ENCODE measurements at regions not wholly inside any gene's neighbourhood (a gene's known extent, or its start where the extent isn't known, plus 50 kb on each side); places are given as distances from the start of the nearest gene placed in this dataset.

DNA sequence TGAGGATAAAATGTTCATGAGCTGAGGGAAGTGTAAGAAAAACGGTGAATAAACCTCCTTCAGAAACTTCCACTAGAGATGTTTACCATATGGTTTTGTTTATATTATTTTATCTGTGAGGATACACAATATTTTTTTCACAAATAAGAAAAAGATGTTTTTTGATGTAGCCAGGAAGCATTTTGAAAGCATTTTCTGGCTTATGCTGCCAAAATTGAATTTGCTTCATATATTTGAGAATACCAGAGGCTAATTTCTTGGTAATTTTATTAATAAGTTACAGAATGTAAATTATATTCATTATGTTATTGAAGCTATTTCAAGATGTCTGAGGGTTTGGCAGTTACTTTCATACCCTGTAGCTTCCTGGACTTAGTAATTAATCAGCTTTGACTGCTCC is 686.6 kb downstream of the LUZP2 start:
- no TSS peak for BruUV-seq (replicated peaks)
- ChIA-PET POLR2A (ENCODE audit: low non-redundant PET) (no interaction called here), CTCF (no interaction called here)
- Histone ChIP-seq H3K27ac (ENCODE audit: low read depth, low read length, poor library complexity, severe bottlenecking) (no peak overlapping the region), H3K36me3 (ENCODE audit: insufficient read depth, low read length, poor library complexity, severe bottlenecking) (no peaks in the 10 kb centered on the region), H3K4me1 (ENCODE audit: insufficient read depth, low read length, poor library complexity, severe bottlenecking) (no peaks in the 10 kb centered on the region), H3K4me3 (ENCODE audit: low read depth, low read length, poor library complexity, severe bottlenecking) (no peak overlapping the region), H3K27me3 (replicated peaks; ENCODE audit: insufficient read depth, low read depth, low read length, poor library complexity) (no peaks in the 10 kb centered on the region), H3K9me3 (ENCODE audit: low read depth, low read length, poor library complexity, severe bottlenecking) (no peaks in the 10 kb centered on the region)
- intact Hi-C loops (cut with micrococcal nuclease; ENCODE audit: unreplicated experiment), result no loop called here
- no peak for DNase-seq (ENCODE audit: low spot score)
- TF ChIP-seq, protein P1, sequence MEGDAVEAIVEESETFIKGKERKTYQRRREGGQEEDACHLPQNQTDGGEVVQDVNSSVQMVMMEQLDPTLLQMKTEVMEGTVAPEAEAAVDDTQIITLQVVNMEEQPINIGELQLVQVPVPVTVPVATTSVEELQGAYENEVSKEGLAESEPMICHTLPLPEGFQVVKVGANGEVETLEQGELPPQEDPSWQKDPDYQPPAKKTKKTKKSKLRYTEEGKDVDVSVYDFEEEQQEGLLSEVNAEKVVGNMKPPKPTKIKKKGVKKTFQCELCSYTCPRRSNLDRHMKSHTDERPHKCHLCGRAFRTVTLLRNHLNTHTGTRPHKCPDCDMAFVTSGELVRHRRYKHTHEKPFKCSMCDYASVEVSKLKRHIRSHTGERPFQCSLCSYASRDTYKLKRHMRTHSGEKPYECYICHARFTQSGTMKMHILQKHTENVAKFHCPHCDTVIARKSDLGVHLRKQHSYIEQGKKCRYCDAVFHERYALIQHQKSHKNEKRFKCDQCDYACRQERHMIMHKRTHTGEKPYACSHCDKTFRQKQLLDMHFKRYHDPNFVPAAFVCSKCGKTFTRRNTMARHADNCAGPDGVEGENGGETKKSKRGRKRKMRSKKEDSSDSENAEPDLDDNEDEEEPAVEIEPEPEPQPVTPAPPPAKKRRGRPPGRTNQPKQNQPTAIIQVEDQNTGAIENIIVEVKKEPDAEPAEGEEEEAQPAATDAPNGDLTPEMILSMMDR (conservative IDR thresholded peaks at IDR 0.05; ENCODE audit: low read depth, low read length), result no peak
- TF ChIP-seq EZH2 (IDR thresholded peaks at IDR 0.05; ENCODE audit: borderline replicate concordance, low read depth, low read length, poor library complexity, severe bottlenecking), result no peak

DNA sequence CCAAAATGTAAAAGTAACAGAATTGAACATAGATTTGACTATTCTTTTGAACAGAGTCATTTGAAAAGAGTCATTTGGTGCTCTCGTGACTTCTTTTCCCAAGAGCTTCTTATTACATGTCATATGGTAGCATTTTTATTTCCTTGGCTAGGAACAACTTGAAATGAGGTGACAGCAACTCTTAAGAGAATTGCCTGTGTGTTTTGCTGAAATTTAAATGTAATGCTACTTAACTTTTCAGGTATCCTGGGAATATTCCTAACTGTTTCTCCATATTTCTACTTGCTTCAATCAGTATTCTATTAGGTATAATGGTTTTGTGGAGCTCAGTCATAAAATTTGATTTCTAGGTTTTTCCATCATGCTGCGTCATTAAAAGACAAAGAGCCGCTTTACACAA is 700.7 kb downstream of the LUZP2 start:
- Histone ChIP-seq H3K27ac (ENCODE audit: low read depth, low read length, poor library complexity, severe bottlenecking) (no peak overlapping the region), H3K4me1 (ENCODE audit: insufficient read depth, low read length, poor library complexity, severe bottlenecking) (no peaks in the 10 kb centered on the region), H3K9me3 (ENCODE audit: low read depth, low read length, poor library complexity, severe bottlenecking) (peaks cover 6% of the 10 kb centered on the region), H3K4me3 (ENCODE audit: low read depth, low read length, poor library complexity, severe bottlenecking) (no peak overlapping the region), H3K36me3 (ENCODE audit: insufficient read depth, low read length, poor library complexity, severe bottlenecking) (no peaks in the 10 kb centered on the region), H3K27me3 (replicated peaks; ENCODE audit: insufficient read depth, low read depth, low read length, poor library complexity) (no peaks in the 10 kb centered on the region)
- TF ChIP-seq, protein P1 (conservative IDR thresholded peaks at IDR 0.05; ENCODE audit: low read depth, low read length), result no peak
- no peak for TF ChIP-seq EZH2 (IDR thresholded peaks at IDR 0.05; ENCODE audit: borderline replicate concordance, low read depth, low read length, poor library complexity, severe bottlenecking)
- ChIA-PET POLR2A (ENCODE audit: low non-redundant PET) (no interaction called here), CTCF (no interaction called here)
- DNase-seq (ENCODE audit: low spot score), result no peak
- no TSS peak for BruUV-seq (replicated peaks)
- intact Hi-C loops (cut with micrococcal nuclease; ENCODE audit: unreplicated experiment), result no loop called here

DNA sequence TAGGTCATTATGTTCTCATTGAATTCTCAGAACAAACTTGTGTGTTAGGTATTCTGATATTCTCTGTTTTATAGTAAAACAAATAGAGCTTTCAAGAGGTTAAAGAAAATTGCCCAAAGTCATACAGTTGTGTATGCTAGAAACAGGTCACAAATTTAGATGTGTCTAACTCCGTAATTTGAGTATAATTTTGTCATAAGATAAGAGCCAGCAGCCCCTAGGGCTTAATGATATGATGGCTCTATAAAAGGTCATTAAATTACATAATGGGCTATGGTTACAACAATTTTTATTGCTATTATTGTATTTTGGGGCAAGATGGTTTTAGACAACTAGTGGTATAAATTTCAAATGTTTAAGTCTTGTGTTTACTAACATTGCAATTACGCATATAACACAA is 701.9 kb downstream of the LUZP2 start:
- intact Hi-C loops (cut with micrococcal nuclease; ENCODE audit: unreplicated experiment), result no loop called here
- H3K4me3 ChIP-seq (ENCODE audit: low read depth, low read length, poor library complexity, severe bottlenecking), result no peak overlapping the region
- H3K36me3 ChIP-seq (ENCODE audit: insufficient read depth, low read length, poor library complexity, severe bottlenecking), result no peaks in the 10 kb centered on the region

More for the DNA sequence above, 701.9 kb downstream of the LUZP2 start:
- ChIA-PET CTCF (no interaction called here), POLR2A (ENCODE audit: low non-redundant PET) (no interaction called here)
- peaks cover 6% of the 10 kb centered on the region for H3K9me3 ChIP-seq (ENCODE audit: low read depth, low read length, poor library complexity, severe bottlenecking)
- H3K4me1 ChIP-seq (ENCODE audit: insufficient read depth, low read length, poor library complexity, severe bottlenecking), result no peaks in the 10 kb centered on the region
- no peak for DNase-seq (ENCODE audit: low spot score)
- TF ChIP-seq, protein P1 (conservative IDR thresholded peaks at IDR 0.05; ENCODE audit: low read depth, low read length), result no peak
- no peak for TF ChIP-seq EZH2 (IDR thresholded peaks at IDR 0.05; ENCODE audit: borderline replicate concordance, low read depth, low read length, poor library complexity, severe bottlenecking)
- no TSS peak for BruUV-seq (replicated peaks)
- H3K27ac ChIP-seq (ENCODE audit: low read depth, low read length, poor library complexity, severe bottlenecking), result no peak overlapping the region
- no peaks in the 10 kb centered on the region for H3K27me3 ChIP-seq (replicated peaks; ENCODE audit: insufficient read depth, low read depth, low read length, poor library complexity)
